ENCODE measurements at regions not wholly inside any gene's neighbourhood (a gene's known extent, or its start where the extent isn't known, plus 50 kb on each side); places are given as distances from the start of the nearest gene placed in this dataset.

- ATAC-seq, result no peak
Measured at GRCh38 chr17:33481652-33482051, 188.6 kb upstream of the ASIC2 start.

DNA sequence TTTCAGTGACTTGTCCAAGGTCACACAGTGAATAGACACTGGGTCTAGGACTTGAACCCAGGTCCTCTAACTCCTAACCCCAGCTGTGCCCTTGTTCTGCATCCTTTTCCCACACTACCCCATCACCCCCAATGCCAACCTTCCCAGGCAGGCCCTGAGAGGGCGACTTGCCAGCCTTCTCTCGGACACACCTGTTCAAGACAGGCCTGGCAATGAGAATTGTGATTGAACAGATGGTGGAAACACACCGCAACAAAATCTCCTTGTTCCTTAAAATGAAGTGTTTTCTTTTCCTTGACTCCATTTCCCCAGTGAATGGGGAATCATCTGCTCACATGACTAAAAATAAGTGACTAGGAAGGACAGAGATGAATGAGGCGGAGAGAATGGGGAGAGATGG is 189.5 kb upstream of the ASIC2 start:
- ATAC-seq, result no peak

GRCh38 chr17:33484559-33484958 is 191.5 kb upstream of the ASIC2 start:
- ATAC-seq, result no peak

GRCh38 chr17:33486135-33486885 is 193.2 kb upstream of the ASIC2 start:
- ATAC-seq, result no peak

GRCh38 chr17:33487187-33487879 is 194.2 kb upstream of the ASIC2 start:
- no peak for ATAC-seq

DNA sequence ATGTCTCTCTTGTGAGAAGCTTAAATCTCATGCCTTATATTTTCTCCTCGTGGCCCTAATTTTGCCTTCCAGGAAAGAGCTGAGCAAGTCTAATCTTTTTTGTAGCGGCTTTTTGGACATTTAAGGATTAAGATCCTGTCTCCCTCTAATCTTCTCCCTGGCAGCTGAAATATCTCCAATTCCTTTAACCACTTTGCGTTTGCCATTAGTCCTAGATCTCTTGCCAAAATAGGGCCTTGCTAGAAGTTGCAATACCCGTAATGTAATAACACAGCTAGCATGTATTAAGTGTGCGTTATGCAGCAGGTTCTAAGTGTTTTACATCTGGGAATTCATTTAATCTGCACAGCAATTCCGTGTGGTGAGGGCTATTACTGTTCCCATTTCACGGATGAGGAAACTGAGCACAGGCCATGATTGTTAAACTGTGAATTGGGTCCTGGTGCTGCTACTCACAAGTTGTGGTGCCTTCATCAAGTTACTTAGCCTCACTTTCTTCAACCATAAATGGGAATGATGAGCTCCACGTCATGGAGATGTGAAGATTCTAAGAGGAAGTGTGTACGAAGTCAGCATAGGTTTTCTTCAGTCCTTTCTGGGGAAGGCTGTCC is 198.9 kb upstream of the ASIC2 start:
- ATAC-seq, result no peak

GRCh38 chr17:33492731-33493265 is 199.7 kb upstream of the ASIC2 start:
- no peak for ATAC-seq

GRCh38 chr17:33493566-33493965 is 200.5 kb upstream of the ASIC2 start:
- no peak for ATAC-seq

DNA sequence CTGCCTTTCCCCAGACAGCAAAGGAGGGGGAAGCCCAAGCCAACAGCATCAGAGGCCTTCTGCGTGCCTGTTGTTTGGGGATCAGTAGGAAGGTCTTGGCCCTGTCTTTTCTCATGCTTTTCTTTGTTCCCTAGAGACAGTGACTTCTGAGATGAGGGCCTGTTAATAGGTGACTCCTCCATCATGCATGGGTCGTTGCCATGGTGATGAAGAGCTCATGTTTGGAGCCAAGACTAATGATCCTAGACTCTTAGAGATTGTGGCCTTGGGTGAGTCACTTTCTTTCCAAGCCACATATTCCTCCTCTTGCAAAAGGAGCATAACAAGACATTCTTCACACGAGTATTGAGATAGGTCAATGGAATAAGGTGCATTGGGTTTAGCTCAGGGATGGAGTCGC is 201.1 kb upstream of the ASIC2 start:
- no peak for ATAC-seq

GRCh38 chr17:33497623-33498022 is 204.5 kb upstream of the ASIC2 start:
- no peak for ATAC-seq

- no peak for ATAC-seq
Measured at GRCh38 chr17:33498069-33498468, 205.0 kb upstream of the ASIC2 start.

GRCh38 chr17:33499040-33499439 is 205.9 kb upstream of the ASIC2 start:
- ATAC-seq, result no peak

- no peak for ATAC-seq
Measured at GRCh38 chr17:33500151-33500550, 207.1 kb upstream of the ASIC2 start.

- no peak for ATAC-seq
Measured at GRCh38 chr17:33501185-33501584, 208.1 kb upstream of the ASIC2 start.

DNA sequence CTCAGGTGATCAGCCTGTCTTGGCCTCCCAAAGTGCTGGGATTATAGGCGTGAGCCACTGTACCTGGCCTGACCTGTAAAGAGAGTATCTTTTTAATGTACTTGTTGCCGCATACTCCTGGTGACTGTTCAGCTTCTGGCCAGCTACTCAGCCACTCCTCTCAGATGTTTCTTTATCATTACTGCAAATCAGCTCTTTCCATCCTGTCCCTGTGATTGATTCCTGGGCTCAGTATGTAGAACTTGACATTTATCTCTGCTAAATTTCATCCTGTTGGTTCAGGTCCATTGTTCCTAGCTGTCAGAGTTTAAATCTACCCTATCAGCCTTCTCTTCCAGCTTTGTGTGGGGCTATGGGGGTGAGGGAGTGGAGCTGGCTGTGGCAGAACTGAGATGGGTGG is 211.5 kb upstream of the ASIC2 start:
- ATAC-seq, result no peak

- no peak for ATAC-seq
Measured at GRCh38 chr17:33506889-33507650, 214.0 kb upstream of the ASIC2 start.

GRCh38 chr17:33508215-33508614 is 215.1 kb upstream of the ASIC2 start:
- no peak for ATAC-seq

DNA sequence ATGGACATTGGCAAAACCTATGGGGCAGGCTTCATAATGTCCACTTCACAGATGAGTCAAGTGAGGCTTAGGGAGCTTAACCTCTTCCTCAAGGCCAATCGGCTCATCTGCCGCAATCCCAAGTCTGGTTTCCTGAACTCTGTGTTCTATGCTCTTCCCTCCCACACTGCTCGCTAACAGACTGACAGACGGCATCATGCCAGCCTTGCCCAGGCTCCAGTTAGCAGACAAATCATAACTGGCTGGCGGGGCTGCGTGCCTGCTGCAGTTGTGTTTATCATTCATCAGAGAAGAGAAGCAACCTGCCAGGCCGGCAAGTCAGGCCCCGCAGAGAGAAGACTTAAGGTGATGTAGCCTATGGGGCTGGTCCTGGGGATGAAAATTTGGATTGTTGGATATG is 216.2 kb upstream of the ASIC2 start:
- no peak for ATAC-seq

- ATAC-seq, result no peak
Measured at GRCh38 chr17:33511670-33512069, 218.6 kb upstream of the ASIC2 start.

- ATAC-seq, result no peak
Measured at GRCh38 chr17:33512113-33512512, 219.0 kb upstream of the ASIC2 start.

GRCh38 chr17:33513769-33514168 is 220.7 kb upstream of the ASIC2 start:
- no peak for ATAC-seq

DNA sequence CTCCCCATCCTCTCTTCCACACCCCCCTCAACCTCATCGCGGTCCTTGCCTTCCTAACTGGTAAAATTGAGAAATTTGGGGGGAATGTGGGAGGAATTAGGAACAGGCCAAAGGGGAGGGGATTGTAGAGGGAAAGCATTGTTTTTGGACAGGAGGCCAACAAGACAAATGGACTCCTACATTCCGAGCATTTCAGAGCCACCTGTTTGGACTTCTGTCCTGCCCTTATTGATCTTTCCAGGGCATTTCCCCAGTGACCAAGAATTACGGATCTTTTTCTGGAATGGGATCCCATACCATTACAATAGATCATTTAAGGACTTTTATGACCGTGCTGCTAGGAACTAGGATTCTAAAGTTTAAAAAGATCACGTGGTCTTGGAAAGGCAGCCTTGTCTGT is 221.3 kb upstream of the ASIC2 start:
- no peak for ATAC-seq

DNA sequence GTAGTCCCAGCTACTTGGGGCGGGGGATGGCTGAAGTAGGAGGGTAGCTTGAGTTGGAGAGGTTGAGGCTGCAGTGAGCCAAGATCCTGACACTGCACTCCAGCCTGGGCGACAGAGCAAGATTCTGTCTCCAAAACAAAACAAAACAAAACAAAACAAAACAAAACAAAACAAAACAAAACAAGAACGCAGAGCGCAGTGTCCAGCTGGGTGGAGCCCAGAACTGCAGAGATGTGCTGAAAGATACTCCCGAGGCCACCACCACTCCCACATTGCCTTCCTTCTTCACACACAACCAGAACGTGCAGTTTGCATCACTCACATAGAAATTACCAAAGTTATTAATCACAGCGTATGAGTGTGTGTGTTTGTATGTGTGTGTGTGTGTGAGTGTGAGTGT is 222.9 kb upstream of the ASIC2 start:
- no peak for ATAC-seq
